ENCODE measurements at regions not wholly inside any gene's neighbourhood (a gene's known extent, or its start where the extent isn't known, plus 50 kb on each side); places are given as distances from the start of the nearest gene placed in this dataset.

GRCh38 chr1:60960891-60961461 is 121.4 kb upstream of the NFIA start:
- Histone ChIP-seq H3K4me3 (ENCODE audit: low read length in 2 of 2) (no peak overlapping the region), H3K4ac (ENCODE audit: low read length) (no peak overlapping the region), H3K23ac (ENCODE audit: low read depth, low read length, poor library complexity) (no peak overlapping the region), H3K4me2 (ENCODE audit: insufficient read depth, low read length, poor library complexity, severe bottlenecking) (no peak overlapping the region), H2BK5ac (ENCODE audit: low read length) (no peak overlapping the region), H2AK5ac (ENCODE audit: low read depth, low read length) (no peak overlapping the region), H3K9ac (ENCODE audit: low read depth, low read length, poor library complexity) (no peak overlapping the region), H3K79me1 (ENCODE audit: low read depth, low read length) (no peaks in the 10 kb centered on the region), H3K18ac (ENCODE audit: low read length) (no peak overlapping the region), H2BK120ac (ENCODE audit: low read depth, low read length) (no peak overlapping the region), H3K14ac (ENCODE audit: low read length) (no peak overlapping the region), H4K8ac (ENCODE audit: low read depth, low read length) (no peak overlapping the region), H3K4me1 (ENCODE audit: control insufficient read depth in 2 of 2, insufficient read depth in 1 of 2, low read depth in 1 of 2, low read length in 2 of 2) (peaks cover 0 to 2% of the 10 kb centered on the region in 2 donors), H2BK12ac (ENCODE audit: low read length) (no peak overlapping the region), H3K27ac (replicated peaks; ENCODE audit: low read length) (no peak overlapping the region), H3K9me3 (replicated peaks in 1 of 2; ENCODE audit: control insufficient read depth in 2 of 2, insufficient read depth in 1 of 2, low read depth in 1 of 2, low read length in 2 of 2) (peaks cover 5 to 7% of the 10 kb centered on the region in 2 donors), H3K36me3 (replicated peaks in 1 of 2; ENCODE audit: control insufficient read depth in 2 of 2, insufficient read depth in 2 of 2, low read length in 2 of 2) (no peaks in the 10 kb centered on the region), H4K91ac (ENCODE audit: low read depth, low read length, poor library complexity) (no peak overlapping the region), H3K27me3 (ENCODE audit: control insufficient read depth in 3 of 3, insufficient read depth in 3 of 3, low read depth in 1 of 3, low read length in 3 of 3) (no peaks in the 10 kb centered on the region), H2BK15ac (ENCODE audit: low read length) (no peak overlapping the region), H2AFZ (ENCODE audit: low read length) (no peak overlapping the region)
- no peak for DNase-seq (ENCODE audit: low spot score)
- no CpG with 5 or more reads among the region's 2 CpGs for WGBS, 2 donors (ENCODE audit: extremely low coverage in 2 of 2, insufficient read length in 2 of 2, insufficient replicate concordance in 1 of 2)

DNA sequence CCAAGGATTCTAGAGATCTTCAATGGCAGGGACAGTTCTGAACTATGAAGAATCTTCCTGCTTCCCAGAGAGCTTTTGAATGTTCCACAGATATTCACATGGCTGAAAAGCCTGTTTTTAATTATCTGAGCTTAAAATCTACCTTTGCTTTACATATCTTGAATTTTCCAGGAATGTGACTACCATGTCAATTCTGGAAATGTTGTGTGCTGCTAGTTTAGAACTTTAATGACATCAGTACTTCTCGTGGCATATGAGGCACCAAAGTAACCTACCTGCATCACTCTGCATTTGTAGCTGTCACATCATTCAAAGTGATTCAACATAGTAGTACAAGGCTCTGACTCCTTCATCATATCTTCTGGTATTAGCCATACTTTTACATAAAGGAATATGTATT is 122.7 kb upstream of the NFIA start:
- H3K9me3 ChIP-seq (replicated peaks in 1 of 2; ENCODE audit: control insufficient read depth in 2 of 2, insufficient read depth in 1 of 2, low read depth in 1 of 2, low read length in 2 of 2): peaks cover 0 to 2% of the 10 kb centered on the region in 2 donors
- H3K4me3 ChIP-seq (ENCODE audit: low read length in 2 of 2): no peak overlapping the region
- H2AK5ac ChIP-seq (ENCODE audit: low read depth, low read length): no peak overlapping the region
- no peak overlapping the region for H3K4me2 ChIP-seq (ENCODE audit: insufficient read depth, low read length, poor library complexity, severe bottlenecking)
- H3K79me1 ChIP-seq (ENCODE audit: low read depth, low read length): no peaks in the 10 kb centered on the region
- no peak overlapping the region for H3K27ac ChIP-seq (replicated peaks; ENCODE audit: low read length)
- H3K9ac ChIP-seq (ENCODE audit: low read depth, low read length, poor library complexity): no peak overlapping the region
- no peak overlapping the region for H3K23ac ChIP-seq (ENCODE audit: low read depth, low read length, poor library complexity)
- H4K91ac ChIP-seq (ENCODE audit: low read depth, low read length, poor library complexity): no peak overlapping the region
- no peak overlapping the region for H3K14ac ChIP-seq (ENCODE audit: low read length)
- no peak overlapping the region for H2AFZ ChIP-seq (ENCODE audit: low read length)
- no peak overlapping the region for H2BK5ac ChIP-seq (ENCODE audit: low read length)
- peaks cover 0 to 2% of the 10 kb centered on the region in 2 donors for H3K4me1 ChIP-seq (ENCODE audit: control insufficient read depth in 2 of 2, insufficient read depth in 1 of 2, low read depth in 1 of 2, low read length in 2 of 2)
- no peaks in the 10 kb centered on the region for H3K27me3 ChIP-seq (ENCODE audit: control insufficient read depth in 3 of 3, insufficient read depth in 3 of 3, low read depth in 1 of 3, low read length in 3 of 3)
- DNase-seq (ENCODE audit: low spot score): no peak
- no peak overlapping the region for H4K8ac ChIP-seq (ENCODE audit: low read depth, low read length)
- H2BK120ac ChIP-seq (ENCODE audit: low read depth, low read length): no peak overlapping the region
- H2BK15ac ChIP-seq (ENCODE audit: low read length): no peak overlapping the region
- no CpG with 5 or more reads among the region's 1 CpG for WGBS, 2 donors (ENCODE audit: extremely low coverage in 2 of 2, insufficient read length in 2 of 2, insufficient replicate concordance in 1 of 2)
- no peak overlapping the region for H2BK12ac ChIP-seq (ENCODE audit: low read length)
- no peak overlapping the region for H3K18ac ChIP-seq (ENCODE audit: low read length)
- H3K36me3 ChIP-seq (replicated peaks in 1 of 2; ENCODE audit: control insufficient read depth in 2 of 2, insufficient read depth in 2 of 2, low read length in 2 of 2): no peaks in the 10 kb centered on the region
- H3K4ac ChIP-seq (ENCODE audit: low read length): no peak overlapping the region

DNA sequence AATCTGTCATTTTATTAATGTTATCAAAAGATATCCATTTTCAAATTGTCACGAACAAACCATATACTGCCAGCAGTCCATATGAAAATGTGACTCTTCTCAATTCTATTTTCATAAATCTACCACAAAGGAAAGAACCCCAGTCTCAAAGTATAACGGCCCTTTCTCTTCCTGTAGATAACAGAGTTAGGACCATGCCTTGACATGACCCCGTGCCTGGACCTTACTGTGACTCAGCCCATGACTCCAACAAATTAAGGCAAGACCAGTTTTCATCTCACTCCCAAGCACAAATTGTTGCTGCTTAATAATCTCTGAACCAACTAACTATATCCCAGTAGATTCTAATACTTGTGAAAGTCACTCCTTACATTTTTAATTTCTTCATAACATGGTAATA is 124.4 kb upstream of the NFIA start:
- peaks cover 0 to 2% of the 10 kb centered on the region in 2 donors for H3K4me1 ChIP-seq (ENCODE audit: control insufficient read depth in 2 of 2, insufficient read depth in 1 of 2, low read depth in 1 of 2, low read length in 2 of 2)
- H3K4ac ChIP-seq (ENCODE audit: low read length): no peak overlapping the region
- H3K9me3 ChIP-seq (replicated peaks in 1 of 2; ENCODE audit: control insufficient read depth in 2 of 2, insufficient read depth in 1 of 2, low read depth in 1 of 2, low read length in 2 of 2): peaks cover 0 to 2% of the 10 kb centered on the region in 2 donors
- no peak overlapping the region for H2AK5ac ChIP-seq (ENCODE audit: low read depth, low read length)
- no peak for DNase-seq (ENCODE audit: low spot score)
- no peaks in the 10 kb centered on the region for H3K27me3 ChIP-seq (ENCODE audit: control insufficient read depth in 3 of 3, insufficient read depth in 3 of 3, low read depth in 1 of 3, low read length in 3 of 3)
- no peak overlapping the region for H4K8ac ChIP-seq (ENCODE audit: low read depth, low read length)
- no peak overlapping the region for H3K9ac ChIP-seq (ENCODE audit: low read depth, low read length, poor library complexity)
- no peaks in the 10 kb centered on the region for H3K36me3 ChIP-seq (replicated peaks in 1 of 2; ENCODE audit: control insufficient read depth in 2 of 2, insufficient read depth in 2 of 2, low read length in 2 of 2)
- WGBS, 2 donors (ENCODE audit: extremely low coverage in 2 of 2, insufficient read length in 2 of 2, insufficient replicate concordance in 1 of 2): no CpG with 5 or more reads among the region's 3 CpGs
- no peaks in the 10 kb centered on the region for H3K79me1 ChIP-seq (ENCODE audit: low read depth, low read length)
- no peak overlapping the region for H2BK120ac ChIP-seq (ENCODE audit: low read depth, low read length)
- H3K18ac ChIP-seq (ENCODE audit: low read length): no peak overlapping the region
- no peak overlapping the region for H3K4me3 ChIP-seq (ENCODE audit: low read length in 2 of 2)
- no peak overlapping the region for H2AFZ ChIP-seq (ENCODE audit: low read length)
- no peak overlapping the region for H4K91ac ChIP-seq (ENCODE audit: low read depth, low read length, poor library complexity)
- H3K14ac ChIP-seq (ENCODE audit: low read length): no peak overlapping the region
- H2BK12ac ChIP-seq (ENCODE audit: low read length): no peak overlapping the region
- no peak overlapping the region for H2BK15ac ChIP-seq (ENCODE audit: low read length)
- H3K27ac ChIP-seq (replicated peaks; ENCODE audit: low read length): no peak overlapping the region
- H3K4me2 ChIP-seq (ENCODE audit: insufficient read depth, low read length, poor library complexity, severe bottlenecking): no peak overlapping the region
- no peak overlapping the region for H3K23ac ChIP-seq (ENCODE audit: low read depth, low read length, poor library complexity)
- H2BK5ac ChIP-seq (ENCODE audit: low read length): no peak overlapping the region

DNA sequence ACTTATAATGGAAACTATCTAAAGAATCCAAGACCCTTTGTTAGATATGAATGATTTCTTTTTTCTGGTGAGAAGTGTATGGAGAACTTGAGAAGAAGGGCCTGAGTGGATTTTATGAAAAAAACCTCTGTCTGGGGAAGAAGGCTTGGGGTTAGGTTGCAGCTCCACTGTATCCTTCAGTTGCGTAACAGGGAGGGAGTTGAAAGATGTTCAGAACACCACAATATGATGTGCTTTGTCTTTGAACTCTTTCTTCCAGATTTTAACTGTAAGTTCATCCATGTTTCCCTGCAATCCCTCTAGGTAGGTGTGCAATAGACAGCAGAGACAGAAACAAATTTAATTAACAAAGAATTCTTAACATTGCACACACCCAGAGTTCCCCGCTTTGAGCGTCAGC is 125.8 kb upstream of the NFIA start:
- DNase-seq (ENCODE audit: low spot score): no peak

More for the DNA sequence above, 125.8 kb upstream of the NFIA start:
- no peak overlapping the region for H3K23ac ChIP-seq (ENCODE audit: low read depth, low read length, poor library complexity)
- no peak overlapping the region for H3K4me3 ChIP-seq (ENCODE audit: low read length in 2 of 2)
- H3K27ac ChIP-seq (replicated peaks; ENCODE audit: low read length): no peak overlapping the region
- no peak overlapping the region for H2BK12ac ChIP-seq (ENCODE audit: low read length)
- no peak overlapping the region for H3K18ac ChIP-seq (ENCODE audit: low read length)
- no peak overlapping the region for H2AFZ ChIP-seq (ENCODE audit: low read length)
- peaks cover 0 to 2% of the 10 kb centered on the region in 2 donors for H3K4me1 ChIP-seq (ENCODE audit: control insufficient read depth in 2 of 2, insufficient read depth in 1 of 2, low read depth in 1 of 2, low read length in 2 of 2)
- H3K27me3 ChIP-seq (ENCODE audit: control insufficient read depth in 3 of 3, insufficient read depth in 3 of 3, low read depth in 1 of 3, low read length in 3 of 3): no peaks in the 10 kb centered on the region
- H2BK5ac ChIP-seq (ENCODE audit: low read length): no peak overlapping the region
- H3K79me1 ChIP-seq (ENCODE audit: low read depth, low read length): no peaks in the 10 kb centered on the region
- no peak overlapping the region for H4K91ac ChIP-seq (ENCODE audit: low read depth, low read length, poor library complexity)
- no peak overlapping the region for H4K8ac ChIP-seq (ENCODE audit: low read depth, low read length)
- H3K9ac ChIP-seq (ENCODE audit: low read depth, low read length, poor library complexity): no peak overlapping the region
- H3K4ac ChIP-seq (ENCODE audit: low read length): no peak overlapping the region
- no peak overlapping the region for H3K14ac ChIP-seq (ENCODE audit: low read length)
- no peak overlapping the region for H2AK5ac ChIP-seq (ENCODE audit: low read depth, low read length)
- H3K9me3 ChIP-seq (replicated peaks in 1 of 2; ENCODE audit: control insufficient read depth in 2 of 2, insufficient read depth in 1 of 2, low read depth in 1 of 2, low read length in 2 of 2): no peaks in the 10 kb centered on the region
- H2BK15ac ChIP-seq (ENCODE audit: low read length): no peak overlapping the region
- H3K4me2 ChIP-seq (ENCODE audit: insufficient read depth, low read length, poor library complexity, severe bottlenecking): no peak overlapping the region
- H2BK120ac ChIP-seq (ENCODE audit: low read depth, low read length): no peak overlapping the region
- WGBS, 2 donors (ENCODE audit: extremely low coverage in 2 of 2, insufficient read length in 2 of 2, insufficient replicate concordance in 1 of 2): no CpG with 5 or more reads among the region's 3 CpGs
- H3K36me3 ChIP-seq (replicated peaks in 1 of 2; ENCODE audit: control insufficient read depth in 2 of 2, insufficient read depth in 2 of 2, low read length in 2 of 2): no peaks in the 10 kb centered on the region
